Left renal cortex interstitium (tissue), 4 donors: ENCODE measurements at regions not wholly inside any gene's neighbourhood (a gene's known extent, or its start where the extent isn't known, plus 50 kb on each side); places are given as distances from the start of the nearest gene placed in this dataset.

Experiments used
- DNase-seq, 4 donors: peaks; one replicate each; pipeline ENCODE4 v3.0.0-alpha.2; 2013; ENCODE audit warnings: low read depth in 4 of 4, low spot score in 2 of 4, missing footprints in 1 of 4

- no peak for DNase-seq
Observed at GRCh38 chr2:120579916-120580685, 155.6 kb upstream of the GLI2 start.

GRCh38 chr2:120580709-120581108 lies 155.0 kb upstream of the GLI2 start:
- no peak for DNase-seq

GRCh38 chr2:120583121-120583520 lies 152.5 kb upstream of the GLI2 start:
- no peak for DNase-seq

GRCh38 chr2:120583851-120584570 lies 151.7 kb upstream of the GLI2 start:
- no peak for DNase-seq

- no peak for DNase-seq
Observed at GRCh38 chr2:120586507-120587278, 149.0 kb upstream of the GLI2 start.

GRCh38 chr2:120587279-120587996 lies 148.2 kb upstream of the GLI2 start:
- no peak for DNase-seq

- no peak for DNase-seq
Observed at GRCh38 chr2:120587997-120588336, 147.7 kb upstream of the GLI2 start.

GRCh38 chr2:120589771-120590608 lies 145.7 kb upstream of the GLI2 start:
- no peak for DNase-seq

- no peak for DNase-seq
Observed at GRCh38 chr2:120590841-120591240, 144.8 kb upstream of the GLI2 start.

GRCh38 chr2:120591572-120591971 lies 144.1 kb upstream of the GLI2 start:
- no peak for DNase-seq

GRCh38 chr2:120592084-120592483 lies 143.6 kb upstream of the GLI2 start:
- no peak for DNase-seq

- no peak for DNase-seq
Observed at GRCh38 chr2:120593921-120594686, 141.6 kb upstream of the GLI2 start.

GRCh38 chr2:120594856-120595685 lies 140.6 kb upstream of the GLI2 start:
- DNase-seq: no peak

- DNase-seq: no peak
Observed at GRCh38 chr2:120595739-120596138, 139.9 kb upstream of the GLI2 start.

GRCh38 chr2:120596191-120596811 lies 139.4 kb upstream of the GLI2 start:
- DNase-seq: no peak

- DNase-seq: no peak
Observed at GRCh38 chr2:120596990-120597594, 138.6 kb upstream of the GLI2 start.

GRCh38 chr2:120597595-120598193 lies 138.0 kb upstream of the GLI2 start:
- no peak for DNase-seq
